Posterior vena cava (tissue), 2 donors: ENCODE measurements at regions not wholly inside any gene's neighbourhood (a gene's known extent, or its start where the extent isn't known, plus 50 kb on each side); places are given as distances from the start of the nearest gene placed in this dataset.
"Not testable (repeated sequence)": the region's sequence is repeated elsewhere in the genome, so short reads cannot be mapped to it uniquely, and the experiment has no call there.

Experiments
- DNase-seq: peaks from one replicate; pipeline ENCODE4 v3.0.0-alpha.2; 2020; ENCODE audit warnings: low spot score
- intact Hi-C, 2 donors: fragments of 100-400 bp; cut with DNase I; formaldehyde crosslinking; loops; one replicate each; pipeline versions ENCODE4 v1.14.1 to v1.14.2; 2022 to 2023
- donor health status: DM: yes; HTN: yes; CAD: no.
- donor health status: DM: yes; HTN: yes; CAD: no.

DNA sequence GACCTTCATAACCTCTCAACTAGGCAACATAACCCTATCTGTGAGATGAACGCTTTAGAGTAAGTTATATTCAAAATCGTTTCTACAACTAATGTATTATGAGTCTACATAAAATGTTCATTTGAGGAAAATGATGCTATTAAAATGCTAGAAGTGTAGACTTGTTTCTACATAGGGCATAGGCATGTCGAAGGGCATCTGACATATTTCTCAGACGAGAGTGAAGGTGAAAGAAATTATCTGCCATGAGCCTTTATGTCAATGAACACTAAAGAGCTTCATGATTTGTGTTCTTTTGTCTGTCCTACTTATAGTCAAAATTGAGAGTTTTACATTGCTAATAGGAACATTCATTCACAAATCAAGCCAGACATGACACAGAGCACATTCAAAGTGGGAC is 811.8 kb downstream of the RAB28 start:
- no peak for DNase-seq
- intact Hi-C loops = no loop called here

DNA sequence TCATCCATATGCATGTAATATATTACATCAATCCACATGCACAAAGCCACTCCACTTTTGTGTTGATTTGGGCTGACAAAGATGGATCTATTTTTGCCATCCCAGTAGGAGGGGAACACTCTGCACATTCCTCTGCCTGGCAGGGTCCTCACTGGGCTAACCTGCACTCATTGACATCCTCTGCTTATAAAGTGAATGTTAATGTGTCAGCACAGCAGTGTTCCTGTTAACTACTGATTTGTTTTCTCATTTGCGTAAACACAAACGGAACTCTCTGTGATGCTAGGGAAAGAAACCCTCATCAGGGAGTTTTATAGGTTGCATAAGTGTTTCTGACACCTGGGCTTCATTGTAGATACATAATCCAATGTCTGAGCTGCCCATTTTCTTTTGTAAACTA is 826.0 kb downstream of the RAB28 start:
- intact Hi-C loops = no loop called here
- no peak for DNase-seq

DNA sequence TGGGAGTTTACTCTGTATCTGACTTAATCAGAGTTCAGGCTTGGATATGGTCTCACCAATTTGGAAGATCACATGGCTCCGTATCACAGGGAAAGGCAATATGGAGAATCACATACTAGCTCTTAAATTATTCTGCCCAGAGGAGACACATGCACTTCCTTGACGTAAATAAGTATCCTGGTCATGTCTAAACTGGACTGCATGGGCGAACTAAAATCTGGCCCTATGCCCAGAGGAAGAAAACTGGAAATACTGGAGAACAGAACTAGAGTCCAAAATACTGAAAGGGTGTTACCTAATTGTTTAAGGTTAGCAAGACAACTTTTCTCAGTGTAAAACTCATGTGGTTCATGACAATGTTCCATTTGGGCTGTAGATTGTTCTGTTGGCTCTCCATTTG is 832.3 kb downstream of the RAB28 start:
- no peak for DNase-seq
- intact Hi-C loops = no loop called here

DNA sequence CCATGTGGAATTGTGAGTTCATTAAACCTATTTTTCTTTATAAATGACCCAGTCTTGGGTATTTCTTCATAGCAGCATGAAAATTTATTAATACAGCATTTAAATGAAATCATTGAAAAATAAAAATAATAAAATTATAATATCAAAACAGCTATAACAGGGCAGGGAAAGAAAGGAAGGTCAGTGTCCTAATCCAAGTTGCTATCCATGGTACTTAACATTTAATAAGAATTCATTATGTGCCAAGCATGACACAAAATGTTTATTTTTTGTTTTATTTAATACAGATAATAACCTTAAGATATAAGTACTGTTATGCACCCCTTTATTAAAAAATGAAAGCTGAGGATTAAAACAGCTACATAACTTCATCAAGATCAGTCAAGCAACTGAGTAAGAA is 838.4 kb downstream of the RAB28 start:
- intact Hi-C loops = loop anchor here in 1 of 2 donors (10.0 kb wide), 1 partner anchor 1121 kb away; no protein-coding TSS in a partner anchor
- DNase-seq = no peak

DNA sequence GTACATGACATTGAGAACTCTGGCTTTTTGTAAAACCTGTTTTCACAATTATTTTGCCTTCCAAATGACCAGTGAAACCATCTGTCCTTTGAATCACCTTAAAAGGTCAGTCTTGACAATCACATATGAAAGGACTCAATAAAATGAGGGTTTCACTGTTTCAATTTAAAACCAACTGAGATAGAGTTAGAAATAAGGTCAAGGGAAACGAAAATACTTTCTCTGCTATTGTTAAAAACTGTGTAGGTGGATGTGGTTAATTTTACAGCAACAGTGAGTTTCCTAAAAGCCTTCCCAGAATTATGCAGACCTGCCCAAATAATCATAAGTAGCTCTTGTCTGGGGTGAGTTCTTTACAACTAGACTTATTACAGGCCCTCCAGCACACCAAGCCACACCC is 839.9 kb downstream of the RAB28 start:
- intact Hi-C loops = loop anchor here in 1 of 2 donors (10.0 kb wide), 1 partner anchor 1119 kb away; no protein-coding TSS in a partner anchor
- DNase-seq = no peak

DNA sequence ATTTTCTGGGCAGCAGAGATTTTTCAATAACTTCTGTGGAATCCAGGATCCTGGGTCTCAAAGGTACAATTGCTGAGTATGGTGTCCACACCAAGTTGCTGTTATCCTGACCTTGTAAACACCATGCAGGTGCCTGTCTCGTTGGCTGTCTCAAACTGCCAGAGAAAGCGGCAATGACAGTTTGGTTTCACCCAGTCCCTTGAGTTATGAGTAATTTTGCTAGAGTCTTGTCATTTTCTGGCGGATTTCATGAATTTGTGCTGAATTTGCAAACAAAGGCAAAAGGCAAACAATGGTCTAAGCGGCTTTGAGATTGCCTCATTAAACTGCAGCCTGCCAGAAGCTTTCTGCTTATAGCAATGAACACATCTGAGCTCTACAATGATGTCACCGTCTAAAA is 847.9 kb downstream of the RAB28 start:
- no peak for DNase-seq
- intact Hi-C loops = no loop called here

DNA sequence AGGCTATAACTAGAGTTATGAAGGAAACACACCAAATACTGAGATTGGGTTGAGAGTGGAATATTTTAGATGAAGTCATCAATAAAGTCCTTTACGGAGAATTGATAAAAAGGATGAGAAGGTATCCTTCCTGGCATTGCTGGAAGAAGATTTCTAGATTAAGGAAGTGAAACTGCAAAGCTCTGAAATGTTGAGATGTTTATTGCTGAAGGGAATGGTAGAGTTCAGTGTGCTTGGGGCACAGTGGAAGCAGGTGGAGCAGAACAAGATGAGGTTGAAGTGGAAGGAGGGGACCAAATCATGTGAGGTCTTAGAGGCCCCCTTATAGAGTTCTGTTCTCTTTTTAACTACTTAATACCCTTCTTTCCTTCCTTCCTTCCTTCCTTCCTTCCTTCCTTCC is 848.5 kb downstream of the RAB28 start:
- intact Hi-C loops = no loop called here
- no peak for DNase-seq

DNA sequence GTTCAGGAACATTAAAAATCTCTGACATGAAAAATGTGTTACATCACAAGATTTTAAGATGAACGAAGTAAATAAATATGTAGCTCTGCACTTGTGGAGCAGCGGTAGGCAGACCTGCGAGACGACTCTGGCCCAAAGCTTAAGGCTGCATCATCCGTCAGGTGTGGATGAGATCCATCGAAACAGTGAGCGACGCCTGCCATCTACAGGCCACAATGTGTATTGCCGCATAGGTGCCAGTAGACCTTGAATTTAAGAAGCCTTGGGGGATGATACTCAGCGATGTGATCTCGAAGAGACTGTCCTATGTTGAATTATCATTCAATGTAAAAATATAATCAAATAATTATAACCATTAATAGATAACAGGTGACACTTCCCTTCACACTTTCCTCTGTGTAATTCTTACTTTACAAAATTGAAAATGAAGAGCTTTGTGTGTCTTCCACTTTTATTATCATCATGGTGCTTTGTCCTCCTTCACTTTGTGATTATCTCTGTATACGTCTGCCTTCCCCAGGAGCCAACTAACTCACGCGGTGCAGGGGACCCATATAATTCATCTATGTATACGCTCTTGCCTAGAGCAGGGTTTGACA is 851.0 kb downstream of the RAB28 start:
- intact Hi-C loops = no loop called here
- peak; percentile 88 for DNase-seq

DNA sequence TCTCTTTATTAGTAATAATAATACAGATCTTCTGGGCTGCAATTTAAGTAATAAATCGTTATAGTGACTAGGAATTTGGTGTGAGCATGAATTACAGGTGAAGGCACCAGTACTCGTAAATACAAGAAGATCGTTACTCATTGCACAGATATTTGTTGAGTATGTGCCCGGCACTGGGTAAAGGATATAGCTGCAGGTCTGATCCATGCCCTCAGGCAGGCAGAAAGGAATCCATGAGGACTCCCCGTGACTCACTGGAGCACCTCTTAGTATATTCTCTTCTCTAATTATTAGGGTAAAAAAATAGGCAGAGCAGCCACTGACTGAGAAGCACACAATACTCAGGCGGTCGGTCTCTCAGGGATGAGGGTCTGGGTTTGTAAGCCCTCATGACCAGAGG is 868.3 kb downstream of the RAB28 start:
- no peak for DNase-seq
- intact Hi-C loops = no loop called here

DNA sequence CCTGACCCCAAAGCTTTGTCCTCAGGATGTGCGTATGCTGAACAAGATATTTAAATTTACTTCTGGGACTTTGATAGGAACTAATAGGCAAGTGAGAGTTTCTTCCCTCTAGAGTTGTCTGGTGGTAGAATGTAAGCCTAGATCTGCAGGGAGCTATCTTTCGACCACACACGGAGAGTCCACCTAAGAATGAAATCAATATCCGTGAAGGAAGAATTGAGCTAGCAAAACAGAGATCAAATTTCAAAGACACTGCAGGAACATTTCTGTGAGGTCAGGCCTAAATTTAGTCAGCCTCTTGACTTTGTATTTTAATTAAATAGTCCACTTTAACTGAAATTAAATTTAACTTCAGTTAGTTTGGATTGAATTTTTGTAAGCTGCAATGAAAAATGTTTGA is 871.3 kb downstream of the RAB28 start:
- intact Hi-C loops = no loop called here
- DNase-seq = no peak

DNA sequence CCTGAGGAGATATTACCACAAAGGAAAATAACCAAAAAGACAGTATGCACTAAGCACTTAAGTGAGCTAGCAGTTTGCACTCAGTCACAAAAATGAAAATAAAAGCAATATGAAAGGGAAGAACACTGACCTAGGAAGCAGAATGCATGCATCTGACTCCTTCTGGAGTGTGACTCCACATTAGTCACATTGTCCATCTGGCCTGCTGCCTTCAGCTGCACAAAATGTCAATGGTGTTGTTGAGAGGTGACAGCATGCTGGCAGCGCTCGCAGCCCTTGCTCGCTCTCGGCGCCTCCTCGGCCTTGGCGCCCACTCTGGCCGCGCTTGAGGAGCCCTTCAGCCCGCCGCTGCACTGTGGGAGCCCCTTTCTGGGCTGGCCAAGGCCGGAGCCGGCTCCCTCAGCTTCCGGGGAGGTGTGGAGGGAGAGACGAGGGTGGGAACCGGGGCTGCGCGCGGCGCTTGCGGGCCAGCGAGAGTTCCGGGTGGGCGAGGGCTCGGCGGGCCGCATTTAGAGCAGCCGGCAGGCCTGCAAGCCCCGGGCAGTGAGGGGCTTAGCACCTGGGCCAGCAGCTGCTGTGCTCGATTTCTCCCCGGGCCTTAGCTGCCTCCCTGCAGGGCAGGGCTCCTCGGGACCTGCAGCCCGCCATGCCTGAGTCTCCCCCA is 874.8 kb downstream of the RAB28 start:
- DNase-seq, intact Hi-C loops: not testable (repeated sequence)

DNA sequence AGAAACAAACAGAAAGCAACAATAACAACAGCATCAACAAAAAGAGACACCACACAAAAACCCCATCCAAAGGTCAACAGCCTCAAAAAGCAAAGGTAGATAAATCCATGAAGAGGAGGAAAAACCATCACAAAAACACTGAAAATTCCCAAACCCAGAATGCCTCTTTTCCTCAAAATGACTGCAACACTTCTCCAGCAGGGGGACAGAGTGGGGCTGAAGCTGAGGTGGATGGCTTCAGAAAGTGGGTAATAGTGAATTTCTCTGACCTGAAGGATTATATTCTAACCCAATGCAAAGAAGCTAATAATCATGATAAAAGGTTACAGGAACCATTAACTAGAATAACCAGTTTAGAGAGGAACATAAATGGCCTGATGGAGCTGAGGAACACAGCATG is 888.2 kb downstream of the RAB28 start:
- no peak for DNase-seq
- intact Hi-C loops = no loop called here

DNA sequence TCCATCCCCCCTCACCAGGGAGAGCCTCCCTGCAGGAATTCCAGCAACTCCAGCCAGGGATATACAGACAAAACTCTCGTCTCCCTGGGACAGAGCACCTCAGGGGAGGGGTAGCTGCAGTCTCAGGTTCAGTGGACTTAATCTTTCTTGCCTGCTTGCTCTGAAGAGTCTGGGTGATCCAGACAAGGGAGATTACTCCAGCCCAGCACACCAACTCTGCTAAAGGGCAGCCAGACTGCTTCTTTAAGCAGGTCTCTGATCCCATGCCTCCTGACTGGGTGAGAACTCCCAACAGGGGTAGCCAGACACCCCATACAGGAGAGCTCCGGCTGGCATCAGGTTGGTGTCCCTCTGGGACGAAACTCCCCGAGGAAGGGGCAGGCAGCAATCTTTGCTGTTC is 888.7 kb downstream of the RAB28 start:
- no peak for DNase-seq
- intact Hi-C loops = no loop called here

DNA sequence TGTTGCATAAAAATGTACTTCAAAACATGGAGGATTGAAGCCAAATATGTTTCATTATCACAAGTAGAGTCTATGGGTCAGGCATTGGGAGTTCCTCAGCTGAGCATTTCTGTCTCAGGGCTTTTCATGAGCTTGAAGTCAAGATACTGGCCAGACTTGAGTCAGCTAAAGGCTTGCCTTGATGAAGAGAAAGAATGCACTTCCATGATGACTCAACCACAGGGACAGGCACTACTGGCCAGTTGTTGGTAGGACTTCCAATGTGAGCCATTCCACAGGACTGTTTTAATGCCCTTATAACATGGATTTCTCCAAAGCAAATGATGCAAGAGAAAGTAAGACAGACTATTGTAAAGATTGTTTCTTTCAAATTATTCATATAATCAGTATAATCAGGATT is 895.6 kb downstream of the RAB28 start:
- DNase-seq = no peak
- intact Hi-C loops = no loop called here

DNA sequence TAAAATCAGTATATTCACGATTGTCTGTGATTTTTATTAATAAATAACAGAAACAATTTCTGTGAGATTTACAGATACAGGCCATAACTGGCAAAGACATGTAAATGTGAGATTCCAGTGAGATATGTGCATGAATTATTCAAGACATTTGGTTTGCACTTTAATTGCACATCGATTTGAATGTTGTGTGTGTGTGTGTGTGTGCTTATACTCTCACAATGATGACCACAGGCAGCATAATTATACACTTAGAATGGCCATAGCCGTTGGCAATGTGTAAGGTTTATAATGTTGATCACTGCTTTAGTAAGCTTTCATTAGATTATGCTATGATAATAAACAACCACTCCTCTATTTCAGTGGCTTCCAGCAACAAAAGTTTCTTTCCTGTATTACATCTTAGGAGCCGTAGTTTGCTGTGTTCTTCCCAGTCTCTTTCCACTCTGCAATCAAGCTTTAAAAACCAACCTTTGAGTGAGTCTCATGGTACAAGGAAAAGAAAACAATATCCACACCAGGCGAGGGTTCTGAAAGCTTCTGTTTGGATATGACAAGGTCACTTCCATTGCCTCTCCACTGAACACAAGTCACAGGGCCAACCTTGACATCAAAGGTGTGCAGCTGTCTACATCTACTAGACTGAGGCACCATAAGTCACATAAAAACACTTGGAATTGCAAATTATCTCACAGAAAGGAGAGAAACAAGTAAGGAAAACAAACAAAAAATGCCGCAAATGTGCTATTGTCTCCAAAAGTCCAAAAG is 897.7 kb downstream of the RAB28 start:
- intact Hi-C loops = no loop called here
- DNase-seq = no peak

DNA sequence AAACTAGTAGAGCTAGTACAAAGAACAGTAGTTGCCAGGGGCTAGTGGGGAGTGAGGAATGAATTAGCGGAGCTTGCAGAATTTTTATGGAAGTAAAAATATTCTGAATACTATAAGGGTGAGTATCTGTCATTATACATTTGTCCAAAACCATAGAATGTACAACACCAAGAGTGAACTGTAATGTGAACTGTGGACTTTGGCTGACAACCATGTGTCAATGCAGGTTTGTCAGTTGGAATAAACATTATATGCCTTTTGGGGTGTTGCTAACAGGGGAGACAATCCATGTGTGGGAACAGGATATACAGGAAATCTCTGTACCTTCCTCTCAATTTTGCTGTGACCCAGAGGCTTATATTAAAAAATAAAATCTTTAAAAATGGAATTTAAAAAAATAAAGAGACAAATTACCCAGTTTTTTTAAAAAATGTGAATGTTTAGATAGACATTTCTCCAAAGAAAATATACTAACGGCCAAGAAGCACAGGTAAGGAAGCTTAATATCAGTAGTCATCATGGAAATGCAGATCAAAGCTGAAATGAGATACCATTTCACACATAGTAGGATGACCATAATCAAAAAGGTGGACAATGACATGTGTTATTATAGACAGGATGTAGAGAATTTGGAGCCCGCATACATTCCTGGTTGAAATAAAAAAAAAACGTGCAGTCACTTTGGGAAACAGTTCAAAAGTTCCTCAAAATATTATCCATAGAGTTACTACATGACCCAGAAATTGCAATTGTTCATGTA is 899.8 kb downstream of the RAB28 start:
- intact Hi-C loops = no loop called here
- DNase-seq = no peak

DNA sequence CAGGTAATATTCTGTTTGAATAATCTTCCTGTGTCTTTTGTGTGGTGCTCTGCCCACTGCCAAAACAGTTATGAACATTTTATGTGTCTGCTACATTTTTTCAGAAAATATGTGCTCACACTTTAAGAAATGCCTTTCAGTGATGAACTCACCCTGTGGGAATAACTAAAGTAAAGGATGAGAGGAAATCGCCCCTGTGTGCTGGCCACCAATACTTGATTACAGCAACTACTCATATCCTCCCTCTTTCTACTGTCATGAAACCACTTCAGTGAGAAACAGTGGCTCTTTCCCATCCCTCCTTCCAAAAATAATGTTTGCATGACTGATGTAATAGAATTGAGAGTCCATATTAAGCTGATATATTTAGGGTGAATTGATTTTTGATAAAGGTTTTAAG is 900.9 kb downstream of the RAB28 start:
- intact Hi-C loops = no loop called here
- no peak for DNase-seq

DNA sequence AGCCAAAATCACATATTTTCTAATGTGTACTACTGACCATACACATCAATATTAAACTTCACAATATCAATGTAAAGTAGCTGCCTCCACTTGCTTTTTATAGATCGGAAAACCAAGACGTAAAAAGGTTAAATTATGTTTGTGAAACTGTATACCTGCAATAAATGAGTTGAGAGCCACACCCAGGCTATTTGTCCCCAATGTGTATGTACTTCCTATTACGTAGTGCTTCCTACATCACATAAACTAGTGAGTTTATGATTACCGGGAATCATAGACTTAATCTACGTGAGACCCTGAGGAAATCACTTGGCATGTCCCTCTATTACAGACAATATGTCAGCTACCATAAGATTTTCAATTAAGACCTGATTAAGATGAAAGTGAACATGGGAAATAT is 903.4 kb downstream of the RAB28 start:
- intact Hi-C loops = no loop called here
- DNase-seq = no peak

DNA sequence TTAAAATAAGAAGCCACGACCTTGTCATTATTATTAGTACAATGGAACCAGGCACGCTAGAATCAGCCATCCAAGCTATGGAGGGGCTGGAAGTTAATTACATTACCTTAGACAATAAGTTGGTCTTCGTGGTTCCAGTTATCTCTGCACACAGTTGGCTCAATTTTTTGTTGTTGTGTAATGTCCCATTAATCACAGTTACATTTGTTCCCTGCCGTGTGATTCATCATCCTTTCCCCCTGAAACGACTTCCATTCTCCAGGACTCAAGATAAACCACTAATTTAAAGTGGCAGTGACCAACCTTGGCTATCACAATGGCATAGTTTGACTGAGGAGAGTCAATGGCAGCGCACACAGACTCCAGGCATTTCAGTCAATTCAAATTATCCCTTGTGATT is 905.0 kb downstream of the RAB28 start:
- no peak for DNase-seq
- intact Hi-C loops = no loop called here

DNA sequence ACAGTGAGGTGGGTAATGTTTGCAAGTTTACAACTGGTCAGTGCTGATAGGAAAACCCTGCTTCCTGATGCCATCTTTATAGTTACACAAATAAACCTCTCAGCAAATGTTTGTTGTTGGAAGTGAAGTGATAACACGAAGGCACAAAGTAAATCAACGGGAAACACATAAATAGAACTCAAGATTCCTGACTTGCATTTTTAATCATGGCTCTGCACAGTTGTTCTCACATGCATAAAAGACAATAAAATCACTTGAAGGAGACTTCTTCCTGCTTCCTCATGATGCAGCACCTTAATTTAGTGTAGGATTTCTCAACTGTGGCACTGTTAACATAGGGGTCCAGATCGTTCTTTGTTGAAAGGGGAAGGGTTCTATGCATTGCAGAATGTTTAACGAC is 907.7 kb downstream of the RAB28 start:
- DNase-seq = no peak
- intact Hi-C loops = no loop called here
